IPS-18a (cell line): ENCODE measurements at regions not wholly inside any gene's neighbourhood (a gene's known extent, or its start where the extent isn't known, plus 50 kb on each side); places are given as distances from the start of the nearest gene placed in this dataset.

ENCODE experiments used
- H3K27ac ChIP-seq: one replicate; pipeline ENCODE4 v1.5.1; 2013; ENCODE audit warnings: low read length
- H3K27me3 ChIP-seq: one replicate; pipeline ENCODE4 v1.6.1; 2013; ENCODE audit warnings: mild to moderate bottlenecking, low read length; ENCODE audit not compliant: control insufficient read depth, insufficient read depth
- H3K36me3 ChIP-seq: one replicate; pipeline ENCODE4 v1.6.1; 2013; ENCODE audit warnings: low read depth, low read length; ENCODE audit not compliant: control insufficient read depth
- H3K4me1 ChIP-seq: one replicate; pipeline ENCODE4 v1.6.1; 2013; ENCODE audit warnings: low read depth, low read length; ENCODE audit not compliant: control insufficient read depth
- H3K4me3 ChIP-seq: one replicate; pipeline ENCODE4 v1.5.1; 2013; ENCODE audit warnings: low read length
- H3K9ac ChIP-seq: one replicate; pipeline ENCODE4 v1.6.1; 2013; ENCODE audit warnings: mild to moderate bottlenecking, low read length, moderate library complexity
- H3K9me3 ChIP-seq: one replicate; pipeline ENCODE4 v1.6.1; 2013; ENCODE audit warnings: low read depth, low read length; ENCODE audit not compliant: control insufficient read depth

- Histone ChIP-seq H3K36me3 (no peaks in the 10 kb centered on the region), H3K9me3 (no peaks in the 10 kb centered on the region), H3K9ac (no peak overlapping the region), H3K4me3 (no peak overlapping the region), H3K27ac (no peak overlapping the region), H3K4me1 (peaks cover 8% of the 10 kb centered on the region), H3K27me3 (no peaks in the 10 kb centered on the region)
These were observed 865.9 kb upstream of the VRK2 start for GRCh38 chr2:57180678-57181077.

- no peak overlapping the region for H3K27ac ChIP-seq
- H3K27me3 ChIP-seq: no peaks in the 10 kb centered on the region
- H3K36me3 ChIP-seq: no peaks in the 10 kb centered on the region
- no peak overlapping the region for H3K9ac ChIP-seq
- peaks cover 8% of the 10 kb centered on the region for H3K4me1 ChIP-seq
- H3K9me3 ChIP-seq: no peaks in the 10 kb centered on the region
- H3K4me3 ChIP-seq: no peak overlapping the region
These were observed 865.1 kb upstream of the VRK2 start for GRCh38 chr2:57181315-57182038.

- peaks cover 8% of the 10 kb centered on the region for H3K4me1 ChIP-seq
- no peak overlapping the region for H3K27ac ChIP-seq
- H3K4me3 ChIP-seq: no peak overlapping the region
- H3K36me3 ChIP-seq: no peaks in the 10 kb centered on the region
- H3K9ac ChIP-seq: no peak overlapping the region
- no peaks in the 10 kb centered on the region for H3K9me3 ChIP-seq
- H3K27me3 ChIP-seq: no peaks in the 10 kb centered on the region
These were observed 863.7 kb upstream of the VRK2 start for GRCh38 chr2:57182916-57183315.

- Histone ChIP-seq H3K9ac (no peak overlapping the region), H3K4me1 (peaks cover 8% of the 10 kb centered on the region), H3K36me3 (no peaks in the 10 kb centered on the region), H3K27ac (no peak overlapping the region), H3K27me3 (no peaks in the 10 kb centered on the region), H3K4me3 (no peak overlapping the region), H3K9me3 (no peaks in the 10 kb centered on the region)
These were observed 861.0 kb upstream of the VRK2 start for GRCh38 chr2:57185568-57185967.

GRCh38 chr2:57190007-57190406, 856.6 kb upstream of the VRK2 start:
- H3K4me1 ChIP-seq: peaks cover 6% of the 10 kb centered on the region
- H3K9ac ChIP-seq: no peak overlapping the region
- H3K36me3 ChIP-seq: no peaks in the 10 kb centered on the region
- no peak overlapping the region for H3K27ac ChIP-seq
- no peaks in the 10 kb centered on the region for H3K9me3 ChIP-seq
- H3K4me3 ChIP-seq: no peak overlapping the region
- H3K27me3 ChIP-seq: no peaks in the 10 kb centered on the region

GRCh38 chr2:57199663-57200062, 846.9 kb upstream of the VRK2 start:
- H3K27me3 ChIP-seq: no peaks in the 10 kb centered on the region
- no peaks in the 10 kb centered on the region for H3K36me3 ChIP-seq
- peaks cover 5% of the 10 kb centered on the region for H3K4me1 ChIP-seq
- H3K9ac ChIP-seq: no peak overlapping the region
- no peak overlapping the region for H3K4me3 ChIP-seq
- no peak overlapping the region for H3K27ac ChIP-seq
- H3K9me3 ChIP-seq: no peaks in the 10 kb centered on the region

GRCh38 chr2:57204364-57204763, 842.2 kb upstream of the VRK2 start:
- Histone ChIP-seq H3K27me3 (no peaks in the 10 kb centered on the region), H3K27ac (no peak overlapping the region)

GRCh38 chr2:57205241-57205640, 841.4 kb upstream of the VRK2 start:
- Histone ChIP-seq H3K27me3 (no peaks in the 10 kb centered on the region), H3K9ac (no peak overlapping the region), H3K4me1 (no peaks in the 10 kb centered on the region), H3K9me3 (no peaks in the 10 kb centered on the region), H3K36me3 (no peaks in the 10 kb centered on the region), H3K4me3 (no peak overlapping the region), H3K27ac (no peak overlapping the region)

More at GRCh38 chr2:57204364-57204763, 842.2 kb upstream of the VRK2 start:
- Histone ChIP-seq H3K9ac (no peak overlapping the region), H3K36me3 (no peaks in the 10 kb centered on the region), H3K4me1 (peaks cover under 1% of the 10 kb centered on the region), H3K4me3 (no peak overlapping the region), H3K9me3 (no peaks in the 10 kb centered on the region)

GRCh38 chr2:57207191-57207590, 839.4 kb upstream of the VRK2 start:
- no peaks in the 10 kb centered on the region for H3K4me1 ChIP-seq
- H3K27me3 ChIP-seq: no peaks in the 10 kb centered on the region
- no peaks in the 10 kb centered on the region for H3K36me3 ChIP-seq
- no peak overlapping the region for H3K27ac ChIP-seq
- no peaks in the 10 kb centered on the region for H3K9me3 ChIP-seq
- H3K9ac ChIP-seq: no peak overlapping the region
- H3K4me3 ChIP-seq: no peak overlapping the region

- no peaks in the 10 kb centered on the region for H3K27me3 ChIP-seq
- no peaks in the 10 kb centered on the region for H3K4me1 ChIP-seq
- H3K4me3 ChIP-seq: no peak overlapping the region
- H3K9ac ChIP-seq: no peak overlapping the region
- no peak overlapping the region for H3K27ac ChIP-seq
- H3K36me3 ChIP-seq: no peaks in the 10 kb centered on the region
- no peaks in the 10 kb centered on the region for H3K9me3 ChIP-seq
These were observed 836.8 kb upstream of the VRK2 start for GRCh38 chr2:57209799-57210198.

GRCh38 chr2:57210855-57211254, 835.8 kb upstream of the VRK2 start:
- Histone ChIP-seq H3K9ac (no peak overlapping the region), H3K9me3 (no peaks in the 10 kb centered on the region), H3K36me3 (no peaks in the 10 kb centered on the region)

GRCh38 chr2:57217013-57217412, 829.6 kb upstream of the VRK2 start:
- H3K36me3 ChIP-seq: no peaks in the 10 kb centered on the region
- H3K9me3 ChIP-seq: peaks cover 17% of the 10 kb centered on the region
- no peak overlapping the region for H3K4me3 ChIP-seq
- H3K27me3 ChIP-seq: no peaks in the 10 kb centered on the region
- H3K27ac ChIP-seq: no peak overlapping the region
- H3K9ac ChIP-seq: no peak overlapping the region
- no peaks in the 10 kb centered on the region for H3K4me1 ChIP-seq

More at GRCh38 chr2:57210855-57211254, 835.8 kb upstream of the VRK2 start:
- no peak overlapping the region for H3K4me3 ChIP-seq
- H3K27ac ChIP-seq: no peak overlapping the region
- H3K4me1 ChIP-seq: no peaks in the 10 kb centered on the region
- H3K27me3 ChIP-seq: no peaks in the 10 kb centered on the region
